GM12874 (cell line): ENCODE measurements at regions not wholly inside any gene's neighbourhood (a gene's known extent, or its start where the extent isn't known, plus 50 kb on each side); places are given as distances from the start of the nearest gene placed in this dataset.

Experiments used
- TF ChIP-seq, protein P1 (sequence below): IDR thresholded peaks from 2 replicates; pipeline ENCODE4 v1.5.1; 2011; ENCODE audit warnings: low read depth, mild to moderate bottlenecking, control low read depth, low read length, moderate library complexity; ENCODE audit not compliant: insufficient read depth

- TF ChIP-seq, protein P1, sequence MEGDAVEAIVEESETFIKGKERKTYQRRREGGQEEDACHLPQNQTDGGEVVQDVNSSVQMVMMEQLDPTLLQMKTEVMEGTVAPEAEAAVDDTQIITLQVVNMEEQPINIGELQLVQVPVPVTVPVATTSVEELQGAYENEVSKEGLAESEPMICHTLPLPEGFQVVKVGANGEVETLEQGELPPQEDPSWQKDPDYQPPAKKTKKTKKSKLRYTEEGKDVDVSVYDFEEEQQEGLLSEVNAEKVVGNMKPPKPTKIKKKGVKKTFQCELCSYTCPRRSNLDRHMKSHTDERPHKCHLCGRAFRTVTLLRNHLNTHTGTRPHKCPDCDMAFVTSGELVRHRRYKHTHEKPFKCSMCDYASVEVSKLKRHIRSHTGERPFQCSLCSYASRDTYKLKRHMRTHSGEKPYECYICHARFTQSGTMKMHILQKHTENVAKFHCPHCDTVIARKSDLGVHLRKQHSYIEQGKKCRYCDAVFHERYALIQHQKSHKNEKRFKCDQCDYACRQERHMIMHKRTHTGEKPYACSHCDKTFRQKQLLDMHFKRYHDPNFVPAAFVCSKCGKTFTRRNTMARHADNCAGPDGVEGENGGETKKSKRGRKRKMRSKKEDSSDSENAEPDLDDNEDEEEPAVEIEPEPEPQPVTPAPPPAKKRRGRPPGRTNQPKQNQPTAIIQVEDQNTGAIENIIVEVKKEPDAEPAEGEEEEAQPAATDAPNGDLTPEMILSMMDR: no peak
These were observed 51.1 kb upstream of the MIER3 start for GRCh38 chr5:57002959-57003485.

GRCh38 chr5:57004800-57005199 lies 52.9 kb upstream of the MIER3 start:
- TF ChIP-seq, protein P1: no peak

DNA sequence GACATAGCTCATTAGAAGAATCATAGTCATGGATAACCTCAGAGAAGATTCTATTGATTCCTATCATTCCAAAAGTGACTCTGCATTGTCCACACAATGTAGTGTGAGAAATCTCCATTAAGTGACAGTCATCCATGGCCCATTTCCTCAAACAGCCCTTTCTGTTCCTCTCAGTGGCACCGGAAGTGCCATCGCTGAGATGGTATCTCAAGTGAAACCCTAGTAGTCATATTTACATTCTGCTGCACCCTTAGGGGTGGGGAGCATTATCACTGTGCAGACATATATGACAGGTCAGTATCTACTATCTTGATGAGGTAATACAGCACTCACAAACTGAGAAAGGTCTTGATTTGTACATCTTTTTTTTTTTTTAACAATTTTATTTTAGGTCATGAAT lies 55.4 kb upstream of the MIER3 start:
- TF ChIP-seq, protein P1: no peak

GRCh38 chr5:57009811-57010210 lies 57.9 kb upstream of the MIER3 start:
- TF ChIP-seq, protein P1: no peak

DNA sequence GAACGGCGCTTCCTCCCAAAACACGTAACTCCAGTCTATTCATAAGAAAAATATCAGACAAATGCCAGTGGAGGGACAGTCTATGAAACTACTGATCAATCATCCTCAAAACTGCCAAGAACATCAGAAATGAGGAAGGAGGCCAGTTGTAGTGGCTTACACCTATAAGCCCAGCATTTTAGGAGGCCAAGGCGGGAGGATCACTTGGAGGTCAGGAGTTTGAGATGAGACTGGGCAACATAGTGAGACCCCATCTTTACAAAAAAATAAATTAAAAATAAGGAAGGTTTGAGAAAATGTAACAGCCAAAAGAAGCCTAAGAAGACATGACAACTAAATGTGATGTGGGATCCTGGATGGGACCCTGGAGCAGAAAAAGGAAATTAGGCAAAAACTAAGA lies 58.9 kb upstream of the MIER3 start:
- TF ChIP-seq, protein P1: no peak

GRCh38 chr5:57012511-57012910 lies 60.6 kb upstream of the MIER3 start:
- TF ChIP-seq, protein P1: no peak

DNA sequence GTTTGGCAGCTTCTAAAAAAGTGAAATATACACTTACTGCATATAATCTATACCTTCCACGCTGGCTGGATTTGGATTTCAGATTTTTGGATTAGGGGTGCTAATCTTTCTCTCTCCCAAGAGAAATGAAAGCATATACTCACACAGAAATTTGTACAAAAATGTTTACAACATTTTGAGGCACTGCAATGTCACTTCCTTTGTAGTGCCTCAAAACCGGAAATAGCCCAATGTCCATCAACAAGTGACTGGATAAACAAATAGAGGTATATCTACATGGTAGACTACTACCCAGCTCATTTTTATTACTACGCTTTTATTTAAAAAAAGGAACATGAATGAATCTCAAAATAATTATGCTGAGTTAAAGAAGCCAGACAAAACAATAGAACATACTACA lies 74.0 kb upstream of the MIER3 start:
- TF ChIP-seq, protein P1: no peak
